Heart left ventricle (tissue), 16 donors: ENCODE measurements at regions not wholly inside any gene's neighbourhood (a gene's known extent, or its start where the extent isn't known, plus 50 kb on each side); places are given as distances from the start of the nearest gene placed in this dataset.

Experiments
- ATAC-seq, 4 donors: fragments of 200-7000 bp; cut with Tn5 transposase; one replicate each; pipeline ENCODE4 v1.9.1; 2020 to 2022; ENCODE audit warnings: moderate library complexity in 4 of 4, mild to moderate bottlenecking in 3 of 4, moderate number of reproducible peaks in 1 of 4
- DNase-seq, 5 donors: peaks; one replicate each; pipeline ENCODE4 v3.0.0-alpha.2; 2020
- H3K27ac ChIP-seq, 12 donors: fragments of 200-600 bp; sonication (generic) in 4 of 12; one replicate each; pipeline versions ENCODE4 v1.5.0 to v1.8.0; 2016 to 2022; ENCODE audit warnings: mild to moderate bottlenecking in 2 of 12
- H3K27me3 ChIP-seq, 9 donors: fragments of 200-600 bp; sonication (generic) in 2 of 9; one replicate each; pipeline versions ENCODE4 v1.5.1 to v1.8.0; 2016 to 2022; ENCODE audit warnings: mild to moderate bottlenecking in 3 of 9
- H3K36me3 ChIP-seq, 9 donors: fragments of 200-600 bp; sonication (generic) in 2 of 9; one replicate each; pipeline versions ENCODE4 v1.5.0 to v1.8.0; 2018 to 2022; ENCODE audit warnings: mild to moderate bottlenecking in 2 of 9
- H3K4me1 ChIP-seq, 12 donors: fragments of 200-600 bp; sonication (generic) in 4 of 12; one replicate each; pipeline versions ENCODE4 v1.5.0 to v1.8.0; 2016 to 2022; ENCODE audit warnings: mild to moderate bottlenecking in 3 of 12
- H3K4me3 ChIP-seq, 12 donors: fragments of 200-600 bp; sonication (generic) in 4 of 12; one replicate each; pipeline versions ENCODE4 v1.5.0 to v1.8.0; 2017 to 2022; ENCODE audit warnings: mild to moderate bottlenecking in 9 of 12, moderate library complexity in 4 of 12
- H3K9me3 ChIP-seq, 12 donors: fragments of 200-600 bp; sonication (generic) in 4 of 12; one replicate each; pipeline versions ENCODE4 v1.5.0 to v1.8.0; 2016 to 2022; ENCODE audit warnings: mild to moderate bottlenecking in 1 of 12
- CTCF ChIP-seq, 12 donors: fragments of 200-600 bp; sonication (generic) in 4 of 12; IDR thresholded peaks; one replicate each; pipeline versions ENCODE4 v1.5.0 to v1.8.0; 2018 to 2022; ENCODE audit warnings: antibody characterized with exemption in 12 of 12, mild to moderate bottlenecking in 5 of 12
- POLR2A ChIP-seq, 2 donors: fragments of 450-650 bp; IDR thresholded peaks; one replicate each; pipeline ENCODE4 v1.6.1; 2017; ENCODE audit warnings: antibody characterized with exemption in 2 of 2, mild to moderate bottlenecking in 2 of 2, moderate library complexity in 2 of 2
- WGBS, 4 donors: extraction: QIAGEN DNeasy Blood & Tissue Kit in 2 of 4; methylation state at CpG; one replicate each; pipeline versions ENCODE4 v1.1.5 to v1.1.7; 2013 to 2018; 5-methylcytosine and 5-hydroxymethylcytosine counted together
- intact Hi-C, 10 donors: fragments of 100-400 bp; cut with DNase I; formaldehyde crosslinking; loops; one replicate each; pipeline versions ENCODE4 v1.11.1 to v1.14.2; 2022
- donor health status: ischemic (EF 13 %, LVEDD 7.1; RV severe dilation, severe dysfunction).
- donor health status: healthy with polysubstance abuse.
- donor health status: DM: no; HTN: yes; CAD: no.
- donor health status: DM: no; HTN: no; CAD: no.
- donor health status: ischemic (EF 25% LVEDD 6.9; RV normal size, moderate dysfunction).
- donor health status: ischemic (EF 25% LVEDD 5.7; RV mildly dilated, moderate dysfunction).
- donor health status: healthy.
- donor health status: DM: yes; HTN: yes; CAD: no.
- donor health status: ischemic (EF 35%, LVEDD 5.7; RV mildly dilated, moderate dysfunction).
- donor health status: nonischemic (EF 11% LVEDD 7.7; RV severe dilation, severe dysfunction).
- donor health status: DM: yes; HTN: yes; CAD: no.
- donor health status: PGD.
- donor health status: ischemic (EF 29% LVEDD 5.4; RV normal size, mild dysfunction).
- donor health status: nonischemic (EF 23%, LVEDD 6.1; RV moderate dilation, normal function).

GRCh38 chr2:126219081-126219480 is 436.9 kb upstream of the GYPC start:
- 92 to 95% (median 93%) methylated on average over 4 of the region's 4 CpGs for WGBS, 4 donors
- DNase-seq (no peak), ATAC-seq (no peak)
- Histone ChIP-seq H3K27me3 (peaks cover 0 to 5% (median 0%) of the 10 kb centered on the region in 9 donors), H3K27ac (no peak overlapping the region), H3K4me1 (no peaks in the 10 kb centered on the region), H3K9me3 (no peaks in the 10 kb centered on the region), H3K4me3 (no peak overlapping the region), H3K36me3 (no peaks in the 10 kb centered on the region)
- intact Hi-C loops, result no loop called here
- TF ChIP-seq CTCF (IDR thresholded peaks at IDR 0.05) (no peak), POLR2A (IDR thresholded peaks at IDR 0.05) (no peak)

- WGBS, 4 donors, result 73 to 83% (median 78%) methylated on average over 6 of the region's 6 CpGs
Observed at GRCh38 chr2:126220331-126220730, 435.6 kb upstream of the GYPC start.

GRCh38 chr2:126221506-126221905 is 434.5 kb upstream of the GYPC start:
- ATAC-seq (no peak), DNase-seq (no peak)
- Histone ChIP-seq H3K27me3 (peaks cover 0 to 5% (median 0%) of the 10 kb centered on the region in 9 donors), H3K9me3 (no peaks in the 10 kb centered on the region), H3K36me3 (no peaks in the 10 kb centered on the region), H3K4me3 (no peak overlapping the region), H3K4me1 (no peaks in the 10 kb centered on the region), H3K27ac (no peak overlapping the region)
- WGBS, 4 donors, result 14 to 42% (median 19%) methylated on average over 1 of the region's 1 CpG
- TF ChIP-seq POLR2A (IDR thresholded peaks at IDR 0.05) (no peak), CTCF (IDR thresholded peaks at IDR 0.05) (no peak)
- intact Hi-C loops, result no loop called here

More at GRCh38 chr2:126220331-126220730, 435.6 kb upstream of the GYPC start:
- DNase-seq (no peak), ATAC-seq (no peak)
- no peak overlapping the region for H3K4me3 ChIP-seq
- no peaks in the 10 kb centered on the region for H3K36me3 ChIP-seq
- peaks cover 0 to 5% (median 0%) of the 10 kb centered on the region in 9 donors for H3K27me3 ChIP-seq
- no peak for TF ChIP-seq POLR2A (IDR thresholded peaks at IDR 0.05)
- no peak for TF ChIP-seq CTCF (IDR thresholded peaks at IDR 0.05)
- no peak overlapping the region for H3K27ac ChIP-seq
- no peaks in the 10 kb centered on the region for H3K9me3 ChIP-seq
- intact Hi-C loops, result no loop called here
- H3K4me1 ChIP-seq, result no peaks in the 10 kb centered on the region

- H3K36me3 ChIP-seq, result no peaks in the 10 kb centered on the region
- intact Hi-C loops, result no loop called here
- TF ChIP-seq CTCF (IDR thresholded peaks at IDR 0.05) (no peak), POLR2A (IDR thresholded peaks at IDR 0.05) (no peak)
- DNase-seq (no peak), ATAC-seq (no peak)
- peaks cover 0 to 5% (median 0%) of the 10 kb centered on the region in 9 donors for H3K27me3 ChIP-seq
- 18 to 27% (median 21%) methylated on average over 2 of the region's 2 CpGs for WGBS, 4 donors
- H3K27ac ChIP-seq, result no peak overlapping the region
- no peak overlapping the region for H3K4me3 ChIP-seq
- H3K9me3 ChIP-seq, result no peaks in the 10 kb centered on the region
- no peaks in the 10 kb centered on the region for H3K4me1 ChIP-seq
Observed at GRCh38 chr2:126222278-126222677, 433.7 kb upstream of the GYPC start.
